BE2C (cell line): ENCODE measurements at regions not wholly inside any gene's neighbourhood (a gene's known extent, or its start where the extent isn't known, plus 50 kb on each side); places are given as distances from the start of the nearest gene placed in this dataset.
A peak's percentile ranks its signal among the peaks of the same experiment; 100 is the strongest.

Experiments used
- DNase-seq: peaks from one replicate; pipeline ENCODE4 v3.0.0-alpha.2; 2020
- H3K27me3 ChIP-seq: fragments of 250-450 bp; sonication (Bioruptor Pico); 2 replicates; pipeline ENCODE4 v1.5.1; 2020; ENCODE audit warnings: mild to moderate bottlenecking
- H3K36me3 ChIP-seq: fragments of 250-450 bp; sonication (Bioruptor Pico); 2 replicates; pipeline ENCODE4 v1.5.1; 2020; ENCODE audit warnings: mild to moderate bottlenecking
- H3K4me1 ChIP-seq: fragments of 250-450 bp; sonication (Bioruptor Pico); 2 replicates; pipeline ENCODE4 v1.5.1; 2020
- H3K4me3 ChIP-seq: 2 replicates; pipeline ENCODE4 v1.5.1; 2011; ENCODE audit warnings: low read depth, low read length
- H3K9me3 ChIP-seq: fragments of 250-450 bp; sonication (Bioruptor Pico); 2 replicates; pipeline ENCODE4 v1.5.1; 2020
- CTCF ChIP-seq: IDR thresholded peaks from 2 replicates; pipeline ENCODE4 v1.5.1; 2012; ENCODE audit warnings: mild to moderate bottlenecking, low read depth, low read length

DNA sequence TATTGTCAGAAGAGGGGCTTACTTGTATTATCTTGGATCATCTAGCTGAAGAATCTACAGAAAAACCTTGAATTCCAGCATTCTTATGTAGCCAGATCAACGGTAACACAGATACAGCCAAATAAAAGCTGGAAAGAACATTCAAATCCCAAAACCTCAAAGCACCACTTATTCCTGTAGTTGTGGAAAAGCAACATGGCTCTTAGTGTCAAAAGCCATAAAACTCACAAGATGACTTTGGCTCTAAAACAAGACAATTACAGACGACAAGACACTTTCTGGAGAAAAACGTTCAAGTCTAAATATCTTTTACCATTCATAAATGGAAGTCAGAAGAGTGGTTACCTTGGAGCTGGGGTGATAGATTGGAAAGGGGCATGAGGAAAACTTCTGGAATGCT lies 173.0 kb downstream of the HERPUD2 start:
- no peak for DNase-seq
- Histone ChIP-seq H3K9me3 (no peaks in the 10 kb centered on the region), H3K36me3 (no peaks in the 10 kb centered on the region), H3K27me3 (no peaks in the 10 kb centered on the region), H3K4me3 (no peak overlapping the region), H3K4me1 (peaks cover 5% of the 10 kb centered on the region)
- no peak for TF ChIP-seq CTCF

- Histone ChIP-seq H3K4me1 (peaks cover 5% of the 10 kb centered on the region), H3K27me3 (no peaks in the 10 kb centered on the region), H3K36me3 (no peaks in the 10 kb centered on the region), H3K4me3 (no peak overlapping the region), H3K9me3 (no peaks in the 10 kb centered on the region)
- no peak for TF ChIP-seq CTCF
- no peak for DNase-seq
These were observed 173.9 kb downstream of the HERPUD2 start for GRCh38 chr7:35520810-35521625.

- Histone ChIP-seq H3K27me3 (no peaks in the 10 kb centered on the region), H3K4me1 (peaks cover 5% of the 10 kb centered on the region), H3K4me3 (no peak overlapping the region), H3K9me3 (no peaks in the 10 kb centered on the region), H3K36me3 (no peaks in the 10 kb centered on the region)
- TF ChIP-seq CTCF, result peak; percentile 98
- DNase-seq, result peak; percentile 80
These were observed 174.7 kb downstream of the HERPUD2 start for GRCh38 chr7:35519971-35520809.

- DNase-seq, result no peak
- peaks cover 5% of the 10 kb centered on the region for H3K4me1 ChIP-seq
- H3K4me3 ChIP-seq, result no peak overlapping the region
- no peaks in the 10 kb centered on the region for H3K36me3 ChIP-seq
- H3K27me3 ChIP-seq, result no peaks in the 10 kb centered on the region
- TF ChIP-seq CTCF, result no peak
- no peaks in the 10 kb centered on the region for H3K9me3 ChIP-seq
These were observed 176.2 kb downstream of the HERPUD2 start for GRCh38 chr7:35518767-35519166.

DNA sequence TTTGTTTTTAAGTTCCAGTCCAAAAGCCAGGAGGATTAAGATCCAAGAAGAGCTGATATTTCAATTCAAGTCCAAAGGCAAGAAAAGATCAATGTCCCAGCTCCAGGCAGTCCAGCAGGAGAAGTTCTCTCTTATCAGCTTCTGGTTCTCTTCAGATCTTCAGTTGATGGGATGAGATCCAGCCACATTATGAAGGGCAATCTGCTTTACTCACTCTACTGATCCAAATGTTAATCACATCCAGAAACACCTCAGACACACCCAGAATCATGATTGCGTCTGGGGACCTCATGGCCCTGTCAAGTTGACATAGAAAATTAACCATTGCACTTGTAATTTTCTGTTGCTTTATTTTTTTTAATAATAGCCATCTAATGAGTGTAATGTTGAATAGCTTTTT lies 178.4 kb downstream of the HERPUD2 start:
- Histone ChIP-seq H3K36me3 (no peaks in the 10 kb centered on the region), H3K9me3 (no peaks in the 10 kb centered on the region), H3K4me1 (peaks cover 5% of the 10 kb centered on the region), H3K27me3 (no peaks in the 10 kb centered on the region), H3K4me3 (no peak overlapping the region)
- TF ChIP-seq CTCF, result no peak
- no peak for DNase-seq

GRCh38 chr7:35513828-35514227 lies 181.1 kb downstream of the HERPUD2 start:
- no peak for DNase-seq
- H3K27me3 ChIP-seq, result no peaks in the 10 kb centered on the region
- H3K4me1 ChIP-seq, result peaks cover under 1% of the 10 kb centered on the region
- H3K9me3 ChIP-seq, result no peaks in the 10 kb centered on the region
- no peaks in the 10 kb centered on the region for H3K36me3 ChIP-seq
- no peak for TF ChIP-seq CTCF
- H3K4me3 ChIP-seq, result no peak overlapping the region
